ENCODE measurements at regions not wholly inside any gene's neighbourhood (a gene's known extent, or its start where the extent isn't known, plus 50 kb on each side); places are given as distances from the start of the nearest gene placed in this dataset.

GRCh38 chr13:34343413-34343940, 525.5 kb downstream of the RFC3 start:
- no peaks in the 10 kb centered on the region for H3K9me3 ChIP-seq (ENCODE audit: insufficient read depth, low read length)
- peaks cover 17% of the 10 kb centered on the region for H3K4me1 ChIP-seq (ENCODE audit: low read length)
- H3K27ac ChIP-seq (ENCODE audit: low read length) = no peak overlapping the region
- no peak overlapping the region for H3K9ac ChIP-seq (ENCODE audit: low read length)
- no peak overlapping the region for H3K4me3 ChIP-seq (ENCODE audit: low read length)
- no peaks in the 10 kb centered on the region for H3K79me2 ChIP-seq (ENCODE audit: low read length)
- peaks cover 24% of the 10 kb centered on the region for H3K27me3 ChIP-seq (ENCODE audit: low read depth, low read length)
- H4K20me1 ChIP-seq (ENCODE audit: insufficient read depth, low read length) = no peaks in the 10 kb centered on the region
- no peaks in the 10 kb centered on the region for H3K36me3 ChIP-seq (replicated peaks; ENCODE audit: low read depth, low read length)
- no peak overlapping the region for H2AFZ ChIP-seq (ENCODE audit: low read depth, low read length)
- H3K4me2 ChIP-seq (ENCODE audit: low read length) = no peak overlapping the region
- TF ChIP-seq, protein P1, sequence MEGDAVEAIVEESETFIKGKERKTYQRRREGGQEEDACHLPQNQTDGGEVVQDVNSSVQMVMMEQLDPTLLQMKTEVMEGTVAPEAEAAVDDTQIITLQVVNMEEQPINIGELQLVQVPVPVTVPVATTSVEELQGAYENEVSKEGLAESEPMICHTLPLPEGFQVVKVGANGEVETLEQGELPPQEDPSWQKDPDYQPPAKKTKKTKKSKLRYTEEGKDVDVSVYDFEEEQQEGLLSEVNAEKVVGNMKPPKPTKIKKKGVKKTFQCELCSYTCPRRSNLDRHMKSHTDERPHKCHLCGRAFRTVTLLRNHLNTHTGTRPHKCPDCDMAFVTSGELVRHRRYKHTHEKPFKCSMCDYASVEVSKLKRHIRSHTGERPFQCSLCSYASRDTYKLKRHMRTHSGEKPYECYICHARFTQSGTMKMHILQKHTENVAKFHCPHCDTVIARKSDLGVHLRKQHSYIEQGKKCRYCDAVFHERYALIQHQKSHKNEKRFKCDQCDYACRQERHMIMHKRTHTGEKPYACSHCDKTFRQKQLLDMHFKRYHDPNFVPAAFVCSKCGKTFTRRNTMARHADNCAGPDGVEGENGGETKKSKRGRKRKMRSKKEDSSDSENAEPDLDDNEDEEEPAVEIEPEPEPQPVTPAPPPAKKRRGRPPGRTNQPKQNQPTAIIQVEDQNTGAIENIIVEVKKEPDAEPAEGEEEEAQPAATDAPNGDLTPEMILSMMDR (IDR thresholded peaks at IDR 0.05; ENCODE audit: low read depth, low read length) = no peak
- TF ChIP-seq EZH2phosphoT487 (IDR thresholded peaks at IDR 0.05; ENCODE audit: low read depth) = no peak

DNA sequence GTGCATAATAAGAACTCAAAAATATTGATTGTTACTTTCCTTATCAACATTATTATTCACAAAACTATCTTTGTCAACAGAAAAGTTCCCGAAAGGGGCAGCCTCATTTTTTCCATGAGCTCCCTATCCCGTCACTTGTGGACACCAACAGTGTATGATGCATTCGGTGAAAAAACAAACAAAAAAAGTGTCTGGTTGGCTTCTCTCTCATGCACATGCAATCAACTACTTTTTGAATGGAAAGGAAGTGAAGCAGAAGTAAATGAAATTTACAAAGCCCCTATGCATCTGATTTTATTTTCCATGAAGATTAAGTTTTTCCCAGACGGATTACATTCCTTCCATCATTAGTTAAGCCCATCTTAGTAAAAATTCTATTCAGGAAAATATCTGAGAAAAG, 526.9 kb downstream of the RFC3 start:
- no peak overlapping the region for H3K27ac ChIP-seq (ENCODE audit: low read length)
- H3K79me2 ChIP-seq (ENCODE audit: low read length) = no peaks in the 10 kb centered on the region
- H3K4me1 ChIP-seq (ENCODE audit: low read length) = peaks cover 20% of the 10 kb centered on the region
- no peaks in the 10 kb centered on the region for H3K9me3 ChIP-seq (ENCODE audit: insufficient read depth, low read length)
- H3K9ac ChIP-seq (ENCODE audit: low read length) = no peak overlapping the region
- no peak overlapping the region for H2AFZ ChIP-seq (ENCODE audit: low read depth, low read length)
- no peaks in the 10 kb centered on the region for H4K20me1 ChIP-seq (ENCODE audit: insufficient read depth, low read length)
- no peak overlapping the region for H3K4me2 ChIP-seq (ENCODE audit: low read length)
- no peak overlapping the region for H3K4me3 ChIP-seq (ENCODE audit: low read length)
- H3K36me3 ChIP-seq (replicated peaks; ENCODE audit: low read depth, low read length) = no peaks in the 10 kb centered on the region
- TF ChIP-seq, protein P1 (IDR thresholded peaks at IDR 0.05; ENCODE audit: low read depth, low read length) = no peak
- TF ChIP-seq EZH2phosphoT487 (IDR thresholded peaks at IDR 0.05; ENCODE audit: low read depth) = no peak
- peaks cover 24% of the 10 kb centered on the region for H3K27me3 ChIP-seq (ENCODE audit: low read depth, low read length)

DNA sequence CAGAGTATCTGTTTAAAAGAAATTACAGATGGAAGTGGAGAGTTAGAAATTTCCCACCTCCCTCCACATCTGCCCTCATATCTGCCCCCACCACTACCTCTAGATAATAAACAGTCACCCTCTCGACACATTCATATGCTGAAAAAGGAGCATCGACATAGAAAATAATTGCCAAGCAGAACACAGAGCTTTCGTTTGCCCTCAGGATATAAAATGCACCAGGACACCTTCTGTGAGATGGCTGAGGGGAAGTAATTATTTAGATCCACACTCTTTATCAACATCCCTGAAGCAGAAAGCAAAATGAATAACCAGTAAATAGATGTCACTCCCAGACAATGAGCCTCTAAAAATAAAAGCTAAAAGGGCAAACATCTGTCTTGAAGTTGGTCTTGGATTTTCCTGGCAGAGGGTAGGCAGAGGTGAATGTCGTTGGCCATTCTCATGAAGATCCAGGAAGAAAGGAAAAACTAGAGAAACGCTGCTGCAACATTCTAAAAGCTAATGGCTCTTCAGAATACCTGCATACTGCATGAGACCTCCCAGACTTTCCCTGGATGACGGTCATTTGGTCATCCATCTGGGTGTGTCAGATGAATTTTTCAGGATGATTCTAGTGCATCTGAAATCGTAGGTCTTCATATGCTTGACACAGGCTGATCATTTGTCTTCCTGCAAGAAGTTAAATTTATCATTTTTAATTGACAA, 527.5 kb downstream of the RFC3 start:
- no peak overlapping the region for H3K4me2 ChIP-seq (ENCODE audit: low read length)
- no peaks in the 10 kb centered on the region for H3K36me3 ChIP-seq (replicated peaks; ENCODE audit: low read depth, low read length)
- H3K79me2 ChIP-seq (ENCODE audit: low read length) = no peaks in the 10 kb centered on the region
- TF ChIP-seq, protein P1 (IDR thresholded peaks at IDR 0.05; ENCODE audit: low read depth, low read length) = no peak
- TF ChIP-seq EZH2phosphoT487 (IDR thresholded peaks at IDR 0.05; ENCODE audit: low read depth) = no peak
- peaks cover 24% of the 10 kb centered on the region for H3K27me3 ChIP-seq (ENCODE audit: low read depth, low read length)
- no peak overlapping the region for H2AFZ ChIP-seq (ENCODE audit: low read depth, low read length)
- no peak overlapping the region for H3K4me3 ChIP-seq (ENCODE audit: low read length)
- no peaks in the 10 kb centered on the region for H3K9me3 ChIP-seq (ENCODE audit: insufficient read depth, low read length)
- H3K27ac ChIP-seq (ENCODE audit: low read length) = no peak overlapping the region
- no peak overlapping the region for H3K9ac ChIP-seq (ENCODE audit: low read length)
- peaks cover 20% of the 10 kb centered on the region for H3K4me1 ChIP-seq (ENCODE audit: low read length)
- no peaks in the 10 kb centered on the region for H4K20me1 ChIP-seq (ENCODE audit: insufficient read depth, low read length)

DNA sequence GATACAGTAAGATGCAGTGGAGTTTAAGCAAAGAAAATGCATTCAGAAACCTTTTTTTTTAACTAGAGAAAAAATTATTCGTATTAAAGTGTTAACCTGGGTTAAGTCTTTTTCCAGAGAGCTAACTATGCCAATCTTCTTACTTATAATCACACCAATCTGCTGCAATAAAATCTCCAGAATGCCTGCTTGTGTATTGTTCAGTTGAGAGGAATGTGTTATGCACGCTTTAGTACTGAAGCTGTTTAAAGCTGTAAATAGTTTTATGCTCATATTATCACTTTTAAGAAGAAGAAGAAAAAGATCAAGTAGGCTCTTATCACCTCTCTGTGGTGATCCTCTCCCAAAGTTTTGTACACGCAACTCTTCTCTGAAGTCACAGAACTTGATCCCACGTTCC, 528.7 kb downstream of the RFC3 start:
- no peaks in the 10 kb centered on the region for H3K9me3 ChIP-seq (ENCODE audit: insufficient read depth, low read length)
- no peak overlapping the region for H2AFZ ChIP-seq (ENCODE audit: low read depth, low read length)
- no peaks in the 10 kb centered on the region for H4K20me1 ChIP-seq (ENCODE audit: insufficient read depth, low read length)
- no peak overlapping the region for H3K4me2 ChIP-seq (ENCODE audit: low read length)
- H3K9ac ChIP-seq (ENCODE audit: low read length) = no peak overlapping the region
- H3K36me3 ChIP-seq (replicated peaks; ENCODE audit: low read depth, low read length) = no peaks in the 10 kb centered on the region
- TF ChIP-seq, protein P1 (IDR thresholded peaks at IDR 0.05; ENCODE audit: low read depth, low read length) = no peak
- no peak for TF ChIP-seq EZH2phosphoT487 (IDR thresholded peaks at IDR 0.05; ENCODE audit: low read depth)
- H3K27ac ChIP-seq (ENCODE audit: low read length) = no peak overlapping the region
- H3K4me1 ChIP-seq (ENCODE audit: low read length) = peaks cover 20% of the 10 kb centered on the region
- no peak overlapping the region for H3K4me3 ChIP-seq (ENCODE audit: low read length)
- H3K79me2 ChIP-seq (ENCODE audit: low read length) = no peaks in the 10 kb centered on the region
- H3K27me3 ChIP-seq (ENCODE audit: low read depth, low read length) = peaks cover 24% of the 10 kb centered on the region

Measured in OCI-LY3 (cell line).